GM03348 (cell line): ENCODE measurements at regions not wholly inside any gene's neighbourhood (a gene's known extent, or its start where the extent isn't known, plus 50 kb on each side); places are given as distances from the start of the nearest gene placed in this dataset.

Experiments
- DNase-seq: peaks from one replicate; pipeline ENCODE4 v3.0.0; 2012; ENCODE audit warnings: low spot score

DNA sequence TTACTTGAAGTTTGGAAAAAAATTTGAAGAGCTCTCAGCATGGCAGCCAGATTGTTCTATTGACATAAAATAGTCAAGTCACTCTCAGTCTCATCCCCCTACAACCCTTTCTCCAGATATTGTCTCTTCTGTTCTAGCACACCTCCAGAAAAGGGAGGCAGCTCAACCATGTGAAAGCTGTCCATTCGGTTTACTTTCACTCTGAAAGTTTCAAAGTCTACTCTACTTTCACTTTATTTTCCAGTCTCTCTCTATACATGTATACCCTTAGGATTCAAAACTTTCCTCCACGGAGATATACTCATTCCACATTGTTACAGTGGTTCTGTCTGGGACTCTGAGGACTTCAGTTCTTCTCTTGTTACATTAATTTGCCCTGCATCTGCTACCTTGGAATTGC lies 111.0 kb upstream of the STAC start:
- no peak for DNase-seq

DNA sequence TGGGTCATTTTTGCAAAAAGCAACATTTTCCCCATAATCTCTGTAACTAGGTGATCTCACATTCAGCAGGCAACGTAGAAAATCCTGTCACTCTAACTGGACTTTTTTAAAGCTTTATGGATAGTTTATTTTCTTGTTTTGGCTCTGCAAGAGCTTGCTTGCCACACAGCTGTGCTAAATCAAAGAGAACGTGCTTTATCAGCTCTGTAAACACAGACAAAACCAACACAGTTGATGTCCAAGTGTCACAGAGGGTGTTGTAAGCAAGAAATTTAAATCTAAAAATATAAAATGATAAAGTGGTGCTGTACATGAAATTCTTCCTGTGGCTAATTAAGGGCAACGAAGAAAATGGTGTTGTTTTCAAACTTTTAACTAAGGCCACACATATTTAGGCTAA lies 97.5 kb upstream of the STAC start:
- no peak for DNase-seq

DNA sequence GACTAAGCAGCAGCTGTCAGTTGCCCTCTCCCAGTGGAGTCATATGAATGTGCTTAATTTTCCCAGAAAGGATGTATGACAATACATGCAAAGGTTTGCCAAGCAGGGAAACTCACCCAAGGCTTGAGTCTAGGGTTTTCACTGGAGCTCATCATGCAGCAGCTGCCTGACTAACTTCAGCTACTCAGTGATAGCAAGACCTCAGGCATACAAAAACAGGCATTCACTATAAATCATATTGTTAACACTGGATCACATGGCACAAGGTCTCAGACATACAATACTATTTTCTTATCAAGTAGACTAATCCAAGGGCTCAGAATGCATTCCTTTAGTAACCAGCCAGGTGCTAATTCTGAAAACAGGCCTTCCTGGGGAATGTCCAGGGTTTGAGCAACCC lies 85.0 kb upstream of the STAC start:
- DNase-seq = no peak

DNA sequence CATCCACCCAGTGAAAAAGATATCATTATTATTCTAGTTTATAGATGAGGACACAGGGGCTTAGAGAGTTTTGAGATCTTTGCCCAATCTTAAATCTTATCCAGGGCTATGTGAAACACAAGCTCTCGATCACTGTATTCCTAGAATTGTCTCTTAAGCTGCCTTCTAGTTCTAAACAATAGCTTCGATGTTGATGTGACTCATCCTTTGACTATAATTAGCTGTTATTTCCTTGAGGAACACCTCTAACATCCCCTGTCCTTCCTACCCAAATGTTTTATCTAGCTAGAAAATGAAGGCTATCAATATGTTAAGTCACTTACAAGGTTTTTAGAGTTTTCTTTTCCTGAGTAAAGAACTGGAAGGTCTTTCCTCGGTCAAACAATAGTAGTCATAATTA lies 83.1 kb upstream of the STAC start:
- no peak for DNase-seq

DNA sequence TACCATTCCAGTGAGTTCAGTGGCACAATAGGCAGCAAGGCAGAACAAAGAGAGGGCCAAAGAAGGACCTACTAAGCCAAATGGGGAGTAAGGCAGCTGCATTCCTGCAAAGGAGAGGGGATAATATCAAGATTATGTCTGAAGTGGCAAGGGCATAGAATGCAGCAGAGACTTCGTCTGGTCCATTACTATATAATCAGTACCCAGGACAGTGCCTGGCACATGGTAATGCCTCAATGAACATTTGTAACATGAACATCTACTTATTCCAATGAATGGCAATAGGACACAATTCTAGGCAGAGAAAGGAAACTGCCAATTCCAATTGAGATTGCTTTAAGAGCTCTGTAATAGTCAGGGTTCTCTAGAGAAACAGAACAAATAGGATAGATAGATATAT lies 82.1 kb upstream of the STAC start:
- DNase-seq = no peak

DNA sequence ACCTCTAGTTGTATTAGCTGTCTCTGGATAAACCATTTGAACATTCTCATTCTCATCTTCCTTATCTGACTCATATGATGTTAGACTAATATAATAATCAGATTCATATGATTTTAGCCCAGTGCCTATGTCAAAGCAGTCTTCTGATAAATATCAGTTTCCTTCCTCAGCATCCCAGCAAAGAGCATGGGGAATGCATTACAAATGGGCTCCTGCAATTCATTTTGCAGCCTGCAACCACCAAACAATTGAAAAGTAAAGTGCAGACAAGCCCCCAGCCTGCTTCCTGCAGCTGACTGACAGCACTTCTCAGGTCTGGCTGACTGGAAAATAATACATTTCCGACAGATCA lies 78.2 kb upstream of the STAC start:
- DNase-seq = no peak

DNA sequence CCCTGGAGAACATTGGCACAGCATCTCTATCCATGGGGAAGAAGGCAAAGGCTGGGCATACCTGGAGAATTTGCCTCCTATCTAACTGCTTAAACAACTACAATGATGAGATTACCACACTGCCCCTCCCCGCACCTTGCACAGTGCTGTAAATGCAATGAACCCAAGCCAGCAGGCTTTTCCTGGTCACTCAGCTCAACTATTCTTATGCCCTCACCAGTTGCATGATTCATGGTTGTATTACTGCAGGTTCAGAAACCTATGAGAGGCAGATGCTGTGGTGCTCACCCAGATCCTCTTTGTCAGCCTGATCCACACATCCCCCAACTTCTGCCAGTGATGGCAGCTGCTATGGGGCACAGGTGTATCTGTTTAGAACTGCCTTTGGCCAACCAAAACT lies 77.7 kb upstream of the STAC start:
- no peak for DNase-seq

DNA sequence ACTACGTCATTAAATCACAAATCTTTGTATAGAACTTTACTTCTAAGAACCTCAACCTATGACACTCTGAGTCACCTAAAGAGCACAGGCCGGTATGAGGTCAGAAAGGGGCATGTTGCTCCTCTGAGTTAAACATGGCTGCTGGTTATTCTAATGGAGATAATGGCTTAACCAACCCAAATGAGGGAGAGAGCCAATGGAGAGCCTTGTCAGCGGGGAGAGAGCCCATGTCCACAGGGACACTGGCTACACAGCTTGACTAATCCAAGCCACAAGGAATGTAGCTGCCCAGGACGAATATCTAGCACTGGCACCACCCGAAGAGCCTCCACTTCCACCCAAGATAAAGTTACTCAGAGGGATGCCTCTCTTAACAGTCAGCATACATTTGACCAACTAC lies 77.0 kb upstream of the STAC start:
- no peak for DNase-seq

DNA sequence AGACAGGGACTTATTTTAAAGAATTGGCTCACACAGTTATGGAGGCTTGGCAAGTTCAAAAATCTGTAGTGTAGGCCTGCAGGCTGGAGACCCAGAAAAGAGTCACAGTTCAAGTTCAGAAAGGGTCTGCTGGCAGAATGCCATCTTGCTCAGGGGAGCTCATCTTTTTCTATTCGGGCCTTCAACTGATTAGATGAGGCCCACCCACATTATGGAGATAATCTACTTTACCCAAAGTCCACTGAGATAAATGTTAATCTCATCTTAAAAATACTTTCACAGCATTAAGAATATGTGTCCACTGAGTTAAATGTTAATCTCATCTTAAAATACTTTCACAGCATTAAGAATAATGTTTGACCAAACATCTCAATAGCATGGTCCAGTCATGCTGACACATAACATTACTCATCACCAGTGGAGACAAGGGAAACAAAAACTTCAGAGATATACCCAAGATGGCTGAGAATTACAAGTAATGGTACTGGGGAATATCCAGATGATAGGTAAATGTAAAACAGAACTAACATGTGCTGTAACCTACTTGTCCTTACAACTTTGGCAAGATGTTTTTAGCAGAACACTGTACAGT lies 74.3 kb upstream of the STAC start:
- DNase-seq = no peak

DNA sequence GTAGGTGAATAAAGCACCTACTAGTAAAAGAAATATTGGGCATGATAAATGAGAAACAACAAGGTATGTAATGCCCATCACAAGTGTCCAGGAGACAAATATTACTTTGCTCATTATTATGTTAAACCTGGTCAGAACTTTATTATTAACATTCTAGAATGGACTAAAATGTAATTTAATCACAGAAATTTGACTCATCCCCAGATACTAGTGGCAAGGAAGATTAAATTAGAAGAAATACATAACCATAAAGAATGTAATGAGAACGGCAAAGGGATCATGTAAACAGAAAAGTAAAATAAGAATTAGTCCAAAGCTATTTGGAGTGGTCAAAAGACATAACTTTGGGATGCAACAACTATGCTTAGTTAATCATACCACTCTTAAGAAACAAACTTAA lies 71.2 kb upstream of the STAC start:
- no peak for DNase-seq

DNA sequence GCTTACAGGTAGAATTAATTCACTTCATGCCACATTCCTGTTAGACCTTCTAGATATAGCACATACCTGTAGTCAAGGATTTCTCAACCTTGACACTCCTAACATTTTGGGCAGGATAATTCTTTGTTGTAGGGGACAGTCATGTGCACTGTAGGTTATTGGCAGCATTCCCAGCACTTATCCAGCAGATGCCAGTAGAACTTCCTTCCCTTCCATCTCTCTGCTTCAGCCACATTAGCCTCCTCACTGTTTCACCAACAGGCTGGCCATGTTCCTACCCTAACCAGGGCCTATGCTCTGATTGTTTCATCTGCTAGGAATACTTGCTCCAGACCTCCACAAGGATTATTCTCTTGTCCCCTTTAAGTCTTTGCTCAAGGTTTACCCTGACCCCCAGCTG lies 68.0 kb upstream of the STAC start:
- no peak for DNase-seq

DNA sequence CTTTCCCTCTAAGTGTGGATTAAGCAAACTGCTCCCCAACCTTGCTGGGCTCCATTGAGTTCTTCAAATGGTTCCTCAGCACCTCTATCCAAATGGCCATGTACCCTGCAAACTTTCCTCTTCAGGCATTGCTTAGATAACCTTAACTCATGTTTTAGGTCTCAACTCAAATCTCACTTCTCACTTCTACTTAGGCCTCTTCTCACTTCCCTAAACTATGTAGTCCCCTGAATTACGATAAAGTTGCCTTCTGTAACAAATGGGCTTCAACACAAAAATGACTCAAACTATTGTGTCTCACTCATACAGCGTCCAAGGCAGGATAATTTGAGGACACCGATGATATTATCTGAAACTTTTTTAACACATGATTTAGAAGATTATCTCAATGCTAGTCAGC lies 62.4 kb upstream of the STAC start:
- no peak for DNase-seq

DNA sequence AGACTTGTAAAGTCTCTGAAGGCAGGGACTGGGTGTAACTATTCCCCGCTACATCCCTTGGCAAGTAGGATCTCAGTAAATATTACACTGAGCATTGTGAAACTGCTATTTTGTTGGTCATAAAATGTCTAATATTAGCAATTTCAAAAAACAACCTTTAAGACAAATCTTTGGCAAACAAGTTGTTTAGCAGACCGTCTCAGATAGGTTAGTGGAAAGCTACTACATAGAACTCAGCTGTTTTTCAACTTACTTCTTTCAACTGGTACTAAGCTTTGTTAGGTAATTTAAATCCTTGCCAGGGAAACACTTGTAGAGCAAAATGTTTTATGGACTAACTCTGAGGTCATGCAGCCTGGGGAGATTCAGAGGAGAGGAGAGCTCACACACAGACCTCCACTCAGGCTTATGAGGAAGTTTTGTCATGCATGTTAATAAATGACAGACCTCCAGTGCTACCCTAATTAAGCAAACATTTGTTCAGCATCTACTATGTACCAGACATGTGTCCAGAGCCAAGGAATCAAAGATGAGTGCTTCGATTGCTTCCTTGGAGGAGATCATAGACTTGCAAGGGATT lies 61.6 kb upstream of the STAC start:
- DNase-seq = no peak

DNA sequence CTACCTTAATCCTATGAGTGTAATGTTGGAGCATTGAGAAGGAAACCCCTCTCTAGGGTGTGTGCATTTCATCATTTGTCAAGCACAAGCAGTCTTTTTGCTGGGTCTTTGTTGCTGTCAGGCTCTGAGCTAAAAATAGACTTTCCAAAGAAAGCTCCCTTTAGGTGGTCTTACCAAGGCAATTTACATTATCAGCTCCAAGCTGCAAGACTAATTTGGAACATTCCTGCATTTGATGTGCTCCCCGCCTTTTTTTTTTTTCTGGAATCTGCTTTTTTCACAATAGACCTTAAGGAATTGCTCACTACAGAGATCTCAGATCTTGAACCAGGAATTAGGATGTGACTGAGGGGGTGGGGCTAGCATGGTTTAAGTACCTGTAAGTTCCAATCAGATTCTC lies 60.6 kb upstream of the STAC start:
- no peak for DNase-seq
